Activated CD4-positive, alpha-beta T cell treated with anti-CD3 and anti-CD28 coated beads, Interleukin-2, amount 10 ng/mL, durations not matched to agents 24 days and 14 days (primary cell): ENCODE measurements at regions not wholly inside any gene's neighbourhood (a gene's known extent, or its start where the extent isn't known, plus 50 kb on each side); places are given as distances from the start of the nearest gene placed in this dataset.
"Not testable (repeated sequence)": the region's sequence is repeated elsewhere in the genome, so short reads cannot be mapped to it uniquely, and the experiment has no call there.

Experiments
- DNase-seq: peaks from one replicate; pipeline ENCODE4 v3.0.0; 2022
- H3K27ac Mint-ChIP-seq: one replicate; pipeline ENCODE4 v1.8.0; 2022; ENCODE audit warnings: mild to moderate bottlenecking, mixed read lengths
- H3K27me3 Mint-ChIP-seq: one replicate; pipeline ENCODE4 v1.8.0; 2022; ENCODE audit warnings: mixed read lengths
- H3K36me3 Mint-ChIP-seq: one replicate; pipeline ENCODE4 v1.8.0; 2022; ENCODE audit warnings: low read depth, mild to moderate bottlenecking, mixed read lengths
- H3K4me1 Mint-ChIP-seq: one replicate; pipeline ENCODE4 v1.8.0; 2021; ENCODE audit warnings: mixed read lengths
- H3K4me3 Mint-ChIP-seq: one replicate; pipeline ENCODE4 v1.8.0; 2022; ENCODE audit warnings: mild to moderate bottlenecking, moderate library complexity, mixed read lengths
- H3K9me3 Mint-ChIP-seq: one replicate; pipeline ENCODE4 v1.8.0; 2021; ENCODE audit warnings: mixed read lengths
- intact Hi-C: fragments of 100-400 bp; cut with micrococcal nuclease; formaldehyde crosslinking; loops from one replicate; pipeline ENCODE4 v1.15.1; 2023

- DNase-seq, result no peak
- H3K4me3 Mint-ChIP-seq, result no peak overlapping the region
- no peak overlapping the region for H3K27ac Mint-ChIP-seq
- peaks cover 13% of the 10 kb centered on the region for H3K9me3 Mint-ChIP-seq
- H3K27me3 Mint-ChIP-seq, result no peaks in the 10 kb centered on the region
- intact Hi-C loops, result no loop called here
- H3K4me1 Mint-ChIP-seq, result no peaks in the 10 kb centered on the region
- H3K36me3 Mint-ChIP-seq, result no peaks in the 10 kb centered on the region
Measured at GRCh38 chr4:84286048-84286447, 213.0 kb downstream of the NKX6-1 start.

- no peaks in the 10 kb centered on the region for H3K27me3 Mint-ChIP-seq
- no peak overlapping the region for H3K4me3 Mint-ChIP-seq
- intact Hi-C loops, result no loop called here
- H3K4me1 Mint-ChIP-seq, result no peaks in the 10 kb centered on the region
- H3K27ac Mint-ChIP-seq, result no peak overlapping the region
- no peaks in the 10 kb centered on the region for H3K9me3 Mint-ChIP-seq
- H3K36me3 Mint-ChIP-seq, result no peaks in the 10 kb centered on the region
- no peak for DNase-seq
Measured at GRCh38 chr4:84279678-84280077, 219.4 kb downstream of the NKX6-1 start.

DNA sequence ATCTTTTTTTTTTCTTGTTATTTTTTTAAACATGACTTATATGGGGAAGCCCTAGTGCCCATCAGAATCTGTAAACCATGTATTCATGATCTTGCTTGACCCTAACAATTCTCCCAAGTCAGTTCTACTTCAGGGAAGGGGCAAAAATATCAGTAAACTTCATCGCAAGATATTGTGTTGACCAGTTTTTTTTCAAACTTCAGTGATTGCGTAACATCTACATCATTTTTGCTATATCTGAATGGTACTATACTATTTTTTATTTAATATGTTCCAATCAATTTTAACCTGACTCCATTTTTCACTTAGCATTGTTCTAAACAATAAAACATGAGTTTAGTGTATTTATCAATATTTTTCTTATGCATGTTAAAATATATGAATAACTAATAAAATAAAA, 221.2 kb downstream of the NKX6-1 start:
- Mint-ChIP-seq H3K36me3 (no peaks in the 10 kb centered on the region), H3K27me3 (no peaks in the 10 kb centered on the region), H3K27ac (no peak overlapping the region), H3K4me1 (no peaks in the 10 kb centered on the region), H3K9me3 (no peaks in the 10 kb centered on the region), H3K4me3 (no peak overlapping the region)
- intact Hi-C loops, result no loop called here
- no peak for DNase-seq

DNA sequence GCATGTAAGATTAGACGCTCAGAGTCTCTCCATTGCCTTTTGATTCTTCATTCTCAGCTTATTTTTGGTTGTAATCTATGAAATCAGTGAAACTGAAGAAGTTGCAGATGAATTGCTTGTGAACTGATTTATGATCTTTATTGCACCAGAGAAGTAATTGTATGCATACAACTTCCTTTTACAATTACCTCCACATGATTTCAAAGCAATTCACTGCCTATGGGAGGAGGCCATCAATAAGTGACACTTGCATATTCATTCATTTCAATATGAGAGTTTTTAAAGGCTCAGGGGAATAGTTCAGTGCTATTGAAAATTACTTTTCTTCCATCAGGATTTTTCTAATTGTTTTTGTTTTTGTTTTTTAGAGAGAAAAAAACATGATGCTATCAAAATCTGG, 222.3 kb downstream of the NKX6-1 start:
- no peak for DNase-seq
- H3K4me1 Mint-ChIP-seq, result no peaks in the 10 kb centered on the region
- H3K27me3 Mint-ChIP-seq, result no peaks in the 10 kb centered on the region
- H3K9me3 Mint-ChIP-seq, result no peaks in the 10 kb centered on the region
- H3K27ac Mint-ChIP-seq, result no peak overlapping the region
- H3K4me3 Mint-ChIP-seq, result no peak overlapping the region
- intact Hi-C loops, result no loop called here
- no peaks in the 10 kb centered on the region for H3K36me3 Mint-ChIP-seq

DNA sequence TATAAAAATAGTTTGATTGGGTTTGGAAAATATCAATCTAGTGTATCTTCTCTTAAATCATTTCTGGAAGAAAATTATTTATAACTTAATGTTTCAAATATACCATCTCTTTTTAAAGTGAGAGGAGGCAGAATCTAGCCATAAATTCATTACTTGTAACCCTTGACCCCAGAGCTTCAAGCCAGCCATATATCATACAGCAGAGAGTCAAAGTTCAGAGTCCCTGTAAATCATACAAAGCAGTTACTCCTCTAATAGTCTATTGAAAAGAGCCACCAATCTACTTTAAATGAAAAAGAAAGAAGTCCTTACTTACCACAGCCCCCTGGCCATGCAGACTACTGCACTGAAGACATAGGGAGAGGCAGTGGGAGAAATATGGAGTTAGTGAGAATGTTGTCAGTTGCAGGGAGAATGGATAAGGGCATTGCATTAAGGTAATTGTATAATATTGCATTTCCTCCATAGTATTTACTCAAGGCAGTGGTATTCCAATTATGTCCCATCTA, 229.5 kb downstream of the NKX6-1 start:
- intact Hi-C loops, result no loop called here
- H3K9me3 Mint-ChIP-seq, result no peaks in the 10 kb centered on the region
- no peak overlapping the region for H3K4me3 Mint-ChIP-seq
- DNase-seq, result no peak
- no peak overlapping the region for H3K27ac Mint-ChIP-seq
- no peaks in the 10 kb centered on the region for H3K4me1 Mint-ChIP-seq
- H3K27me3 Mint-ChIP-seq, result no peaks in the 10 kb centered on the region
- no peaks in the 10 kb centered on the region for H3K36me3 Mint-ChIP-seq

- Mint-ChIP-seq H3K27me3 (no peaks in the 10 kb centered on the region), H3K27ac (no peak overlapping the region), H3K4me1 (no peaks in the 10 kb centered on the region), H3K4me3 (no peak overlapping the region), H3K36me3 (no peaks in the 10 kb centered on the region), H3K9me3 (no peaks in the 10 kb centered on the region)
- no peak for DNase-seq
- intact Hi-C loops, result no loop called here
Measured at GRCh38 chr4:84264652-84265051, 234.4 kb downstream of the NKX6-1 start.

GRCh38 chr4:84263415-84263814, 235.7 kb downstream of the NKX6-1 start:
- intact Hi-C loops, result no loop called here
- Mint-ChIP-seq H3K27ac (no peak overlapping the region), H3K27me3 (no peaks in the 10 kb centered on the region), H3K4me3 (no peak overlapping the region), H3K9me3 (no peaks in the 10 kb centered on the region), H3K4me1 (no peaks in the 10 kb centered on the region), H3K36me3 (no peaks in the 10 kb centered on the region)
- no peak for DNase-seq

- Mint-ChIP-seq H3K27me3 (no peaks in the 10 kb centered on the region), H3K4me3 (no peak overlapping the region), H3K36me3 (no peaks in the 10 kb centered on the region), H3K4me1 (no peaks in the 10 kb centered on the region), H3K9me3 (no peaks in the 10 kb centered on the region), H3K27ac (no peak overlapping the region)
- intact Hi-C loops, result no loop called here
- DNase-seq, result no peak
Measured at GRCh38 chr4:84260495-84260894, 238.6 kb downstream of the NKX6-1 start.

GRCh38 chr4:84258905-84259830, 239.9 kb downstream of the NKX6-1 start:
- Mint-ChIP-seq H3K4me3 (no peak overlapping the region), H3K4me1 (no peaks in the 10 kb centered on the region), H3K27ac (no peak overlapping the region), H3K27me3 (no peaks in the 10 kb centered on the region), H3K36me3 (no peaks in the 10 kb centered on the region), H3K9me3 (no peaks in the 10 kb centered on the region)
- intact Hi-C loops, result loop anchor here (10.0 kb wide), 1 partner anchor 754 kb away; no protein-coding TSS in a partner anchor
- no peak for DNase-seq

GRCh38 chr4:84254537-84254936, 244.6 kb downstream of the NKX6-1 start:
- H3K4me3 Mint-ChIP-seq, result no peak overlapping the region
- intact Hi-C loops, result loop anchor here (10.0 kb wide), 1 partner anchor 750 kb away; no protein-coding TSS in a partner anchor
- H3K9me3 Mint-ChIP-seq, result no peaks in the 10 kb centered on the region
- no peak overlapping the region for H3K27ac Mint-ChIP-seq
- H3K27me3 Mint-ChIP-seq, result no peaks in the 10 kb centered on the region
- no peaks in the 10 kb centered on the region for H3K36me3 Mint-ChIP-seq
- no peaks in the 10 kb centered on the region for H3K4me1 Mint-ChIP-seq
- DNase-seq, result no peak

GRCh38 chr4:84249521-84249920, 249.6 kb downstream of the NKX6-1 start:
- no peaks in the 10 kb centered on the region for H3K9me3 Mint-ChIP-seq
- no peak overlapping the region for H3K4me3 Mint-ChIP-seq
- H3K27me3 Mint-ChIP-seq, result no peaks in the 10 kb centered on the region
- H3K36me3 Mint-ChIP-seq, result no peaks in the 10 kb centered on the region
- H3K27ac Mint-ChIP-seq, result no peak overlapping the region
- H3K4me1 Mint-ChIP-seq, result no peaks in the 10 kb centered on the region
- no peak for DNase-seq
- intact Hi-C loops, result no loop called here

- H3K36me3 Mint-ChIP-seq, H3K4me1 Mint-ChIP-seq, H3K27ac Mint-ChIP-seq, DNase-seq, H3K4me3 Mint-ChIP-seq, H3K27me3 Mint-ChIP-seq, intact Hi-C loops, H3K9me3 Mint-ChIP-seq: not testable (repeated sequence)
Measured at GRCh38 chr4:84245042-84245441, 254.1 kb downstream of the NKX6-1 start.

DNA sequence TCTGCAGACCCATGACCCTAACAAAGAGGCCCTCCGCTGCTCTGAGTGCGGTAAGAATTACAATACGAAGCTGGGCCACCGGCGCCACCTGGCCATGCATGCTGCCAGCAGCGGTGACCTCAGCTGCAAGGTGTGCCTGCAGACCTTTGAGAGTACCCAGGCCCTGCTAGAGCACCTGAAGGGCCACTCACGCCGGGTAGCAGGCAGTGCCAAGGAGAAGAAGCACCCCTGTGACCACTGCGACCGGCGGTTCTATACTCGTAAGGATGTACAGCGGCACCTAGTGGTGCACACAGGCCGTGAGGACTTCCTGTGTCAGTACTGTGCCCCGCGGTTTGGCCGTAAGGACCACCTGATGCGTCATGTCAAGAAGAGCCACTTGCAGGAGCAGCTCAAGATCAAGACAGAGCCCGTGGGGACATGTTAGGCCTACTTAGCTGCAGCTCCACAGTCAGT, 254.7 kb downstream of the NKX6-1 start:
- H3K36me3 Mint-ChIP-seq, H3K27ac Mint-ChIP-seq, DNase-seq, H3K4me1 Mint-ChIP-seq, H3K4me3 Mint-ChIP-seq, H3K9me3 Mint-ChIP-seq, intact Hi-C loops, H3K27me3 Mint-ChIP-seq: not testable (repeated sequence)

- Mint-ChIP-seq H3K27me3 (no peaks in the 10 kb centered on the region), H3K4me1 (no peaks in the 10 kb centered on the region), H3K27ac (no peak overlapping the region), H3K9me3 (no peaks in the 10 kb centered on the region), H3K36me3 (no peaks in the 10 kb centered on the region), H3K4me3 (no peak overlapping the region)
- no peak for DNase-seq
- intact Hi-C loops, result no loop called here
Measured at GRCh38 chr4:84243685-84244084, 255.4 kb downstream of the NKX6-1 start.
